GM19025 (cell line): ENCODE measurements at regions not wholly inside any gene's neighbourhood (a gene's known extent, or its start where the extent isn't known, plus 50 kb on each side); places are given as distances from the start of the nearest gene placed in this dataset.

Experiments
- ATAC-seq: cut with Tn5 transposase; IDR thresholded peaks from one replicate; pipeline ENCODE4 v1.9.1; 2021; ENCODE audit warnings: mild to moderate bottlenecking, low read depth, moderate library complexity; ENCODE audit not compliant: unreplicated experiment

- no peak for ATAC-seq
Measured at GRCh38 chr18:68040198-68040597, 523.7 kb upstream of the DSEL start.

DNA sequence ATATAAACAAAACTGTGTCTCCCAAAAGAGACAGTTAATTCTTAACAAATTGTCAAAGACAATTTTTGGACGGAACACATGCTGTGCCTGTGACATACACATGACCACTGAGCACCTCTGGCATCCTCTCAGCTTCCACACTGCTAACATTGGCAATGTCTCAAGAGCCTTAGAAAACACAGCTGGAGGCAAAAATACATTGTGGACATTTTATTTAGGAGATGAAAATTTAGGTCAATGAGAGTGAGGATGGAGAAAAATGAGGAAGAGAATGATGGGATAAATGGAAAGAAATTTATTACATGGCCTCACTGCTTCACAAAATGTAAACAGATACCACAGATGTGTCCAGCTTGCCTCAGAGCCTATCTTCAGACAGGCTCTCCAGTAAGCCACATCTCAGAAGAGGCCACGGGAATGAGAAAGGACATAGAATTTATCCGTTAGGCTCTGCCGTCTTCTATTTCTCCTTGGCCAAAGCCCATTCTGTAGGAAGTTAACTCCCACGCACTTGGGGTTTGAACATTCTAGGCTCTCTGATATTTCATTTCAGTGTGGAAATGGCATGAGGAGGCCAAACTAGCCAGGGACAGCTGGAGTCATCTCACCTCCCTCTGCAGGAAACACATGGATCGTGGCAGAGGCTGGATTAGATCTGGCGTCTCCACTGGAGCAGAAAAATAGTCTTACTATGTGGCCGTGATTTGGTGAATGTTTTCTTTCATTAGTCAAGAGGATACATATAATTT is 519.4 kb upstream of the DSEL start:
- no peak for ATAC-seq

DNA sequence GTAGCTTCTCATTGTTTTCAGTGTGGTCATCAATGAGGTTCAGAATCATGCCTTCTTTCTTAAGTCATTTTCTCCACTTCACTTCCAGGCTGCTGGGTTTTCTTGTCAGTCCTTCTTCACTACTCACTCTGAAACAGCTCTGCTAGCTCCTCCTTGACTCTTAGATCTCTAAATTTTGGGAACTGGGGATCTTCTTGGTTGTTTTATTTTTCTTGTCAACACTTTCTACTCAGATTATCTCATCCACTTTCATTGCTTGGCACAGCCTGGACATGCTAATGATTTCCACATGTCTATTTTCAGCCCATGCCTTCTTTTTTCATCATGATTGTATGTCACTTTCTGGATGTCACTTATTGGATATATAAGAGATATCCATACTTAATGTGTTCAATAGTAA is 517.8 kb upstream of the DSEL start:
- no peak for ATAC-seq

- no peak for ATAC-seq
Measured at GRCh38 chr18:68033466-68033865, 516.9 kb upstream of the DSEL start.

- ATAC-seq = no peak
Measured at GRCh38 chr18:68024716-68025115, 508.2 kb upstream of the DSEL start.

DNA sequence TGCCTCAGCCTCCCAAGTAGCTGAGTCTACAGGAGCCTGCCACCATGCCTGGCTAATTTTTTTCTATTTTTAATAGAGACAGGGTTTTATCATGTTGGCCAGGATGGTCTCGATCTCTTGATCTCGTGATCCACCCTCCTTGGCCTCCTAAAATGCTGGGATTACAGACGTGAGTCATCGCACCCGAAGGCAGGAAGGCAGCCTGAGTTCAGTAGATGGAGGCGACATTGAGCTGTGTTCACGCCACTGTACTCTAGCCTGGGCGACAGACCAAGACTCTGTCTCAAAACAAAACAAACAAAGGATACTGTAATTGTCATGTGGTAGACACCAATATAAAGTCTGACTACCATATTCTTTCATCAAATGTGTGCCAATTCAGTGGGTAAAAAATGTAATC is 500.9 kb upstream of the DSEL start:
- ATAC-seq = no peak

DNA sequence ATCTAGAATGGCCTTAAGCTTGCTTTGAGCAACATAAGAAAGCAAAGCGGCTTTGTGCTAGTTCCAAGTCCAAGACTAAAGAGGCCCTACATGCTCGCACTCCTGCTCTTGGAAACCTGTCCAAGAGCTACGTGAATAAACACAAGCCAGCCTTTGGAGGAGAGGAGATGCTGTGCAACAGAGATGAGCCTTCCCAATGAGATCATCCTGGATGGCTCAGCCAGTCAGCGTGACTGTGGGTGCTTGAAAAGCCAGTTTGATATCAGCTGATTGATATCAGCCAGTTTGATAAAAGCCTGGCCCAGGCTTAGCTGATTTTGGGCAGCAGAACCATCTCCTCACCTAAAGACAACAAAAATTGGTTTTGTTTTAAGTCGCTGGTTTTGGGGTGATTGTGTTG is 481.0 kb upstream of the DSEL start:
- ATAC-seq = no peak

- no peak for ATAC-seq
Measured at GRCh38 chr18:67995769-67996168, 479.2 kb upstream of the DSEL start.

- no peak for ATAC-seq
Measured at GRCh38 chr18:67980241-67980640, 463.7 kb upstream of the DSEL start.

- no peak for ATAC-seq
Measured at GRCh38 chr18:67977067-67977616, 460.6 kb upstream of the DSEL start.

- ATAC-seq = no peak
Measured at GRCh38 chr18:67973916-67974315, 457.4 kb upstream of the DSEL start.

DNA sequence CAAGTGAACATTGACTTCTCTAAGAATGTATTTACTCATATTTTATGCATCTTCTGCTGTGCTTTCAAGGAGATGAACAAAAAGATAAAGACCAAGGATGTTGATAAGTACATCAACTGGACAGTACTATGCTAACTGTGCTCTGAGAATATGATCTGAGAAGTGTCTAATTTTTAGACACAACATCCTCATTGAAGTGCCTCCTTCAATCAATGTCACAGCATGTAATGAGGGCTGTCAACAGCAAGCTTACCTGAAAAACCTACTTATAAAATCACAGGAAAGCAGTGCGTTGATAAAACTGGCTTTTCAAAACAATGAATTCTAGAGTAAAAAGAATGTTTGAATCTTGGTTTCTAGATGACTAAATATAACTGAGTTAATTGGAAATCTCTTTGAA is 452.9 kb upstream of the DSEL start:
- ATAC-seq = no peak

DNA sequence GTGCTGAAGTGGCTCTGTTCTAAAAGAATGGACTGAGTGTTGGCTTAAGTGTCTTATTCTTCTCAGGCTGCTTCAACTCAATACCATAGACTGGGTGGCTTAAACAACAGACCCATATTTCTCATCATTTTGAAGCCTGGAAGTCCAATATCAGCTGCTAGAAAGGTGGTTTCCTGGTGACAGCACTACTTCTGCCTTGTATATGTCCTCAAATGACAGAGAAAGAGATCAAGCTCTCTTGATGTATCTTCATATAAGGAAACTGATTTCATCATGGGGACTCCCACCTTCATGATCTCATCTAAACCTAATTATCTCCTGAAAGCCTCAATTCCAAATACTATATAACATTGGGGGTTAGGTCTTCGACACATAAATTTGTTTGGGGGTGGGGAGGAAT is 449.7 kb upstream of the DSEL start:
- ATAC-seq = no peak

DNA sequence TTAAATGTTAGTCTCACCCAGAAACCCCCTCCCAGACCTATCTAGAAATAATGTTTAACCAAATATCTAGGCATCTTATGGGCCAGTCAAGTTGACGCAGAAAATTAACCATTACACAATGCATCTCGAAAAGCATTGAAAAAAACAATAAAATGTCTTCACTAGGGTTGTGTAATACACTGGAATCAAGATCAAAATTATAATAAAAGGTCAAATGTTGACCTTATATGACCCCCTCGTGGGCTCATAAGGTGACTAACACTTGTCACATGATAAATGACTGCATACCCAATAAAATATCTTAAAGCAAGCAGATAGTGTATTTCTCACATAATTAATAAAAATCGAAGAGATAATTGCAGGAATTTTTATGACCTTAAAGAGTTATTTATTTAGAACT is 447.9 kb upstream of the DSEL start:
- ATAC-seq = no peak

DNA sequence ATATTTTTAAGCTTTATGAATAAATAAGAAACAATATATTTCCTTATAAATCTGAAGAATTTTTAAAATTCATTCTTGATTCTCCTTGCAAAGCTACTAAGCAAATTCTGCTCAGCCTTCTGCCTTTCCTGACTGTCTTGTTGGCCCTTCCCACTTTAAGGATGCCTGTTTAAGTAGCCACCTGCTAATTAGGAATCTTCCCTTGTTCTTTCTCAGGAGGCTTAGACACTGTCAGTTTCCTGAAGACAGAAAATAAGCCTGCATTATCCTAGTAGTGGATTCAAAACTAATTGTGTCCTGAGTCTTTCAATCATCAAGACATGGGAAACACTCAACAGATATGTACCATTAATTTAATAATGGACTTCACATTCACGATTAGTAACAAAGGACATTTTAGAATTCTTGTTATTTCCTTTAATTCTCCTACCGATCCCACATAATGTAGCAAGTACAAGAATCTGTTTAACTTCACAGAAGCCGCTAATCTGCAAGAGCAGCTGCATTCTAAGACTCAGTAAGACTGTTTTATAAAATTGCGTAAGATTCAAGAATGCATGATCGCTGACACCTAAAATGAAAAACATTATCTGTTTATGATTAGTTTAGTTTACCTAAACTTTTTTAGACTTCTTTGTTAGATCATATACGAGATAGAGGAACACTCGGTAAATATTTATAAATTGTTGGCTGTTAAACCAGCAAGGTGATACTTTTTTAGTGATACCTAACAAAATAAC is 445.4 kb upstream of the DSEL start:
- ATAC-seq = no peak

DNA sequence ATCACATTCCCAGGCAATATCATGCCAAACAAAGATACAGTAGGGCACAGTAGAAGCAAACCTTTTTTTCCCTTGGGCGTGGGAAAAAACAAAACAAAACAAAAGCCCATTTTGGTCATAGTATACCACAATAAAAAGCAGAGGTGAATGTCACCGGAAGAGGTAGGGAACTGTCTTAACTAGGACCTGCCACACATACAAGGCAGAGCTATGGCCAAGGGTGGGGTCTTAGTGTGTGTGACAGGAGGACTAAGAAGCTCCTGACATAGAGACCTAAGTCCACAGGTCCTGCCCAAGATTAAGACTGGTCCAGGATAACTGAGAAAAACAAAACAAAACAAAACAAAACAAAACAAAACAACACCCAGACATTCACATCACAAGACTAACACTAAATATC is 441.2 kb upstream of the DSEL start:
- ATAC-seq = no peak

- ATAC-seq = no peak
Measured at GRCh38 chr18:67954594-67954993, 438.1 kb upstream of the DSEL start.

DNA sequence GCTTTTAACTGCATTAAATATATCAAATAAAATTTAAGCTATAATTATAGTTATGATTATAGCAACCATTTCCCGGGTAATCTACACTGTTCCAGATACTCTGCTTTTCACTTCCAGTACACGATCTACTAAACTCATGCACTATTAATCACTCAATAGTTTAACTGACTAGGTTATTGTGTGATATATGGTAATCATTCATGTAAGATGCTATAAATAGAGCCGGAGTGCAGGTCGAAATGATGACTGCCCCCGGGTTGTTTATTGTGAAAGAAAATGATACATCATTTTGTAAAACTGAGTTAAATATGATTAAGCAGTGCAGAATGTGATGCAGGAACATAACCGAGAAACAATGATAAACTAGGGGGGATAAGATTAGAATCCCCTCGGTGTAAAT is 434.6 kb upstream of the DSEL start:
- ATAC-seq = no peak

- ATAC-seq = no peak
Measured at GRCh38 chr18:67938660-67939059, 422.1 kb upstream of the DSEL start.

GRCh38 chr18:67935638-67936037 is 419.1 kb upstream of the DSEL start:
- ATAC-seq = no peak

DNA sequence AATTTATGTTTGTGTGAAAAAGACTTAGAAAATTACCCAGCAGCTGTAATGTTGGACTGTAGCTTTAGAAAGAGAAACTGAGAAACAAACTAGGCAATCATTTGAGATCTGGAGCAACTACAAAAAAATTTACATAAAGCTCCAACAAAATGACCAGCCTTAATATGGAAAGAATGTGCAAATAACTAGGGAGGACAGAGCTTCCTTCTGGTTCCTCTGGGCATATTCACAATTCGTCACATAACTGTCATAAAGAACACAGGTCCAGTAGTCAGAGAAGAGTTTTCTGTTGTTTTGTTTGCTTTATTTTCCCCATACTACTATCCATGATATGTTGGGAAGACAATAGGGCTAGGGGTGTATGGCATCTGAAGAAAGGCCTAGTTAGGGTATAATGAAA is 416.8 kb upstream of the DSEL start:
- no peak for ATAC-seq

GRCh38 chr18:67932271-67932670 is 415.8 kb upstream of the DSEL start:
- ATAC-seq = no peak
